ENCODE measurements at regions not wholly inside any gene's neighbourhood (a gene's known extent, or its start where the extent isn't known, plus 50 kb on each side); places are given as distances from the start of the nearest gene placed in this dataset.
"Not testable (repeated sequence)": the region's sequence is repeated elsewhere in the genome, so short reads cannot be mapped to it uniquely, and the experiment has no call there.

DNA sequence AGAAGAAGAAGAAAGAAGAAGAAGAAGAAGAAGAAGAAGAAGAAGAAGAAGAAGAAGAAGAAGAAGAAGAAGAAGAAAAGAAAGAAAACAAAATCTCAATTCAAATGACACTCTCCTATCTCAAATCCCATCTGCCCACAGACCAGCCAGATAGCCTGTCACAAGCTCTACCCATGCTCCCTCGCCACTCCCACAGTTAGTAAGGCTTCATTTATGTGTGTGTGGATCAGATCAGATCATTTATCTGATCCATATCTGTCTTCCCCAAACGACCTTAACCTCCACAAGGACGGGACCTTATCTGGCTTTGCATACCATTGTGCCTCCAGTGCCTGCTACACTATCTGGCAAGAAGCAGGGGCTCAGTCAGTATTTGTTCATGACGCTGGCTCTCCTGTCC, 81.9 kb upstream of the RREB1 start:
- Histone ChIP-seq H3K9me3 (no peaks in the 10 kb centered on the region), H3K4me1 (no peaks in the 10 kb centered on the region), H3K4me3 (no peak overlapping the region), H3K36me3 (no peaks in the 10 kb centered on the region), H3K27me3 (replicated peaks in 1 of 7) (no peaks in the 10 kb centered on the region), H3K27ac (no peak overlapping the region)
- 45 to 80% (median 60%) methylated on average over 4 of the region's 4 CpGs for WGBS, 5 donors
- intact Hi-C loops (cut with DNase I; ENCODE audit: low total_unique reads), result no loop called here
- no peak for TF ChIP-seq POLR2AphosphoS5 (IDR thresholded peaks at IDR 0.05)
- TF ChIP-seq POLR2A (IDR thresholded peaks at IDR 0.05), result no peak
- no peak for TF ChIP-seq CTCF (IDR thresholded peaks at IDR 0.05 in 8 of 11, conservative IDR thresholded peaks at IDR 0.05 in 3 of 11)
- no peak for DNase-seq

DNA sequence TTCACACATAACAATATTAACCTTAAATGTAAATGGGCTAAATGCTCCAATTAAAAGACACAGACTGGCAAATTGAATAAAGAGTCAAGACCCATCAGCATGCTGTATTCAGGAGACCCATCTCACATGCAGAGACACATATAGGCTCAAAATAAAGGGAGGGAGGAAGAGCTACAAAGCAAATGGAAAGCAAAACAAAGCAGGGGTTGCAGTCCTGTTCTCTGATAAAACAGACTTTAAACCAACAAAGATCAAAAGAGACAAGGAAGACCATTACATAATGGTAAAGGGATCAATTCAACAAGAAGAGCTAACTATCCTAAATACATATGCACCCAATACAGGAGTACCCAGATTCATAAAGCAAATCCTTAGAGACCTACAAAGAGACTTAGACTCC, 78.8 kb upstream of the RREB1 start:
- DNase-seq; H3K4me3 ChIP-seq; H3K27me3 ChIP-seq (replicated peaks in 1 of 7); intact Hi-C loops (cut with DNase I; ENCODE audit: low total_unique reads); H3K27ac ChIP-seq; H3K9me3 ChIP-seq; H3K36me3 ChIP-seq: not testable (repeated sequence)
- peaks cover 0 to 14% (median 5%) of the 10 kb centered on the region in 6 donors for H3K4me1 ChIP-seq

GRCh38 chr6:7030968-7031367, 76.8 kb upstream of the RREB1 start:
- H3K4me3 ChIP-seq; DNase-seq; H3K36me3 ChIP-seq; intact Hi-C loops (cut with DNase I; ENCODE audit: low total_unique reads); H3K27me3 ChIP-seq (replicated peaks in 1 of 7); H3K27ac ChIP-seq; H3K9me3 ChIP-seq: not testable (repeated sequence)
- 73 to 93% (median 82%) methylated on average over 4 of the region's 4 CpGs for WGBS, 5 donors
- peaks cover 0 to 14% (median 5%) of the 10 kb centered on the region in 6 donors for H3K4me1 ChIP-seq

DNA sequence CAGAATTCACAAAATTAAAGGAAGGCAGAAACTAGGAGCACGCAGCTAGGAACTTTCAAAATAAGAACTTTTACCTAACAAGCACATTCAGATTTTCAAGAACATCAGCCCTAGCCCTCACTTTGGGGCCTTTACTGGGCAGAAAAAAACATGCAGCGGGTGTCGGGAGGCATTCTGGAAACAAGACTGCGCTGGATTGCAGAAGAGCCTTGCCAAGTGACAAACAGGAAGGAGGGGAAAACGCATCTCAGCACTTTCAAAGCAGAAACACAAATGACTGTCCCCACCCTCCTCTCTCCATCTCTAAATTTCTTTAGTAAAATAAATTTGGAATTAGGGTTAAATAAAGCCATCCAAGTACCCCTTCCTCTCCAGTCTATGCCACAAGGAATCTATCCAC, 74.6 kb upstream of the RREB1 start:
- WGBS, 5 donors, result 36 to 46% (median 45%) methylated on average over 5 of the region's 5 CpGs
- Histone ChIP-seq H3K36me3 (no peaks in the 10 kb centered on the region), H3K4me3 (no peak overlapping the region), H3K27ac (peak overlapping the region in 1 of 8 donors; percentile 21), H3K9me3 (no peaks in the 10 kb centered on the region), H3K27me3 (replicated peaks in 1 of 7) (no peaks in the 10 kb centered on the region), H3K4me1 (peaks cover 0 to 14% (median 5%) of the 10 kb centered on the region in 6 donors)
- intact Hi-C loops (cut with DNase I; ENCODE audit: low total_unique reads), result no loop called here
- no peak for DNase-seq
- TF ChIP-seq POLR2A (IDR thresholded peaks at IDR 0.05) (no peak), CTCF (IDR thresholded peaks at IDR 0.05 in 8 of 11, conservative IDR thresholded peaks at IDR 0.05 in 3 of 11) (no peak), POLR2AphosphoS5 (IDR thresholded peaks at IDR 0.05) (no peak)

GRCh38 chr6:7034055-7034454, 73.7 kb upstream of the RREB1 start:
- no peak overlapping the region for H3K4me3 ChIP-seq
- peaks cover 0 to 14% (median 5%) of the 10 kb centered on the region in 6 donors for H3K4me1 ChIP-seq
- intact Hi-C loops (cut with DNase I; ENCODE audit: low total_unique reads), result no loop called here
- no peak overlapping the region for H3K27ac ChIP-seq
- H3K36me3 ChIP-seq, result no peaks in the 10 kb centered on the region
- no peaks in the 10 kb centered on the region for H3K27me3 ChIP-seq (replicated peaks in 1 of 7)
- 44 to 71% (median 51%) methylated on average over 1 of the region's 1 CpG for WGBS, 5 donors
- DNase-seq, result no peak
- no peaks in the 10 kb centered on the region for H3K9me3 ChIP-seq
- TF ChIP-seq CTCF (IDR thresholded peaks at IDR 0.05 in 8 of 11, conservative IDR thresholded peaks at IDR 0.05 in 3 of 11), result no peak
- TF ChIP-seq POLR2AphosphoS5 (IDR thresholded peaks at IDR 0.05), result no peak
- TF ChIP-seq POLR2A (IDR thresholded peaks at IDR 0.05), result no peak
